Cerebellar nuclear complex (tissue), 1 donor: ENCODE measurements at regions not wholly inside any gene's neighbourhood (a gene's known extent, or its start where the extent isn't known, plus 50 kb on each side); places are given as distances from the start of the nearest gene placed in this dataset.

ENCODE experiments used
- DNase-seq, 2 experiments: peaks; one replicate each; lab custom pipeline; 2025; lab: John Stamatoyannopoulos, UW

DNA sequence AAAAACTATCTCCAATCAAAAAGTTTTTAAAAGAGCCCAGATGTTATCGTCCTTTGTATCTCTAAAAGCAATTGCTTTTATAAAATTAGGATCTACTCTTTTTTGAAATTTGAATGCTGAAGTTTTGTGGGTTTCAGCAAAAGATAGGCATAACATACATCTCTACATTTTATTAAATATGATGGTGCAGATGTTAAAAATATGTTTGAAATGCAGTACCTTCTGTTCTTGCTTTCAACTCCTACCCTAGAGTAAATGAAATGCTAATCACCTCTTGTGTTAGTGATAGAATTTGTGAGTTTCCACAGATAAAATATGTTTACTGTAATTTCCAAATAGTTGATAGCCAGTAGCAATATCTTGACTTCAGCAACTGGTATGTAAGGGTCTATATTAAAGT lies 95.7 kb upstream of the VPREB1 start:
- DNase-seq: no peak

DNA sequence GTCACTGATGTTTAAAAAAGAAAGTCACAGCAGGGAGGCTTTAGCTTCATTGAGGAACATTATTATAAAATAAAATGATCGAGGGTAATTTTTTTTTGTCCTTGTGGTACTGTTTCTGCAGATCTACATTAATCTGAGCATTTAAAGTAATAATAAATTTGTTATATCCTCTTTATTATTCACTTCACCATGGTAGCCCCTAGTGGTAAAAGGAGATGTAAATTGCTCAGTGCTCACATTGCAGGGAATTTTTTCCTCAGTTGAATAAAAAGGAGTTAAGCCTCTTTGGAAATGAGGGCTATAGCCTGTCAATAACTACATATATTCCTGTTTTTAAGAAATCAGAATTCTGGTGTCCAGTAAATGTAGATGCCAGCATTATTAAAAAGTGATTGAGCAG lies 99.7 kb upstream of the VPREB1 start:
- DNase-seq: no peak

DNA sequence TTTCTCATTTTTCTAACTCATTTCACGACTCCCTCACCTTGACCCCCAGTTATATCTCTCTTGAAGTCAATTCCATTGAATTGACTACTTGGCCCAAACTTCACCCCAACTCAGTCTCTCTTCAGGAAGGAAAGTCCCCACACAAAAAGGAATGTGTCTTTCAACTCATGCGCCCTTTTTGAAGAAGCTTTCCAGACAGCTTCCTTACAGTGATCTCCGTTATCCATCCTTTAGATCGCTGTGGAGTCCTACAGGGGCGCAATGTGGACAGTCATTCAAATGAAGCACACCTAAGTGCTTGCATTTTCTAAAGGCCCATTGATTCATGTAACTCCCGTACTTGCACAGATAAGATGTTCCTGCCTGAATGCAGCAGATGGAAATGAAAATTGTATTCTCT lies 101.1 kb upstream of the VPREB1 start:
- no peak for DNase-seq

DNA sequence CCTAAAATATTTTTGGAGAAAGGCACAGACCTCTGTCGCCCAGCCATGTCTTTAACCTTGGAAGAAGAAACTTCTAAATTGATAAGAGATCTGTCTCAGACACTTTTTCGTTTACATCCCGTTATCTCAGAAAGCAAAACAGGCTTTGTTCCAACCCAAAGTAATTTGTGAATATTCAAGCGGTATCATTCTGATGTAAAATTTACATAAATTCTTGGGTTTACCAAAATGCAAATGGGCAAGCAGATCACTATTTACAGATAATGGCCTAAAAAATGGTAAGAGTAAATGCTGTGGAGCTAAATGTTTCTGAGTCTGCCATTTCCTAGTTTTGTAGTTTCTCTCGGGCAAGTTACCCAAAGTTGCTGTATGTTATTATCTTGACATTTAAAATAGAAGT lies 101.9 kb upstream of the VPREB1 start:
- no peak for DNase-seq

GRCh38 chr22:22141771-22142591 lies 102.6 kb upstream of the VPREB1 start:
- no peak for DNase-seq

- no peak for DNase-seq
Measured at GRCh38 chr22:22141031-22141430, 103.6 kb upstream of the VPREB1 start.

GRCh38 chr22:22139364-22139763 lies 105.2 kb upstream of the VPREB1 start:
- no peak for DNase-seq

GRCh38 chr22:22138915-22139314 lies 105.7 kb upstream of the VPREB1 start:
- DNase-seq: no peak

- DNase-seq: no peak
Measured at GRCh38 chr22:22137891-22138290, 106.7 kb upstream of the VPREB1 start.

DNA sequence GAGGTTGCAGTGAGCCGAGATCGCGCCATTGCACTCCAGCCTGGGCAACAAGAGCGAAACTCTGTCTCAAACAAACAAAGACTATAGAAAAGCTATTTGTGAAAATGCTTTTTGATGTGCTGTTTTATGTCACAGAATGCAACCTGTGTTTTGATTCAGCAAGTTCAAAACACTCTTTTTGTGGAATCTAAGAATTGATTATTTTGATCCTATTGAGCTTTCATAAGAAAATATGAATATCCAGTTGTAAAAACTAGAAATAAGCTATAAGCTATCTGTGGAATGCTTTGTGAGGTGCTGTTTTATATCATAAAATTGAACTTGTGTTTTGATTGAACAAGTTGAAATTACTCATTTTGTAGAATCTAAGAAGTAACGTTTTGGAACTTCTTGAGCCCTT lies 110.7 kb upstream of the VPREB1 start:
- no peak for DNase-seq

DNA sequence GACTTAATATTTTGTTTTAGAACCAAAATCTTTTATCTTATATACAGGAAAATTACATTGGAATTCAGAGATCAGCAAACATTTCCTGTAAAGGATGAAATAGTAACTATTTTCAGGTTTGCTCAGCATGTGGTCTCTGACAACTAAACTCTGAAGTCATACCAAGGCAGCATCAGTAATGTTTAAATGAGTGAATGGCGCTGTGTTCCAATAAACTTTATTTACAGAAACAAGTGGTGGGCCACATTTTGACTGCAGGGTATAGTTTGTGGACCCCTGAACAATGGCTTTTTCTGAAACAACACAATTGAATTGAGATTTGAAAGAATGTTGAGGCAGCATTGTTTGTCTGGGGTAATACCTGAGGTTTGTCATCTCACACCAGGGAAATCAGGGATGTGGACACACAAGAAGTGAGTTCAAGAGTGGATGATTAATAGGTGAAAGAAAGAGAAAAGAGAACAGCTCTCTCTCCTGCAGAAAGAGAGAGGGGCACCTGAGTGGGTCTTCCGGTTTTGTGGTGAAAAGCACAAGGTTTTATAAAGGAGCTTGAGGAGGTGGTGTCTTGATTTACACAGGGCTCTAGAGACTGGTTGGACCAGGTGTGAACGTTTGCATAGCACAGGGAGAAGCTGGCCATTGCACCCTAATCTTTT lies 113.5 kb upstream of the VPREB1 start:
- DNase-seq: no peak

DNA sequence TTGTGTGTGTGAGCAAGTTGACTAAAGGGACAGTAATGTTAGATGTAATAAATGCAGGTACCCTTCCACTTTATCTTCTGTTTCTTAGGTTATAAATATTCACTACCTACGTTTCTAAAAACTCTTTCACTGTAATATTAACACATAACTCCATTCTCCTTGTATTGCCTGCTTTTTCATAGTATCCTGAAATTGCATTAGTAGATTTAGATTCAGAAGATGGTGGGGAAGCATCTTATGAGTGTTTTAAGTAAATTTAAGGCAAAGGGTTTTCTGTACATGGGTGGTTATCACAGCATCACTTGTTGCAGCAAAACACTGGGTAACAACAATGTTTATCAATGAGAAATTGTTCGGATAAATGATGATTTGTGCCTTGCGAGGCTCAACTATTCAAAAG lies 115.2 kb upstream of the VPREB1 start:
- no peak for DNase-seq

DNA sequence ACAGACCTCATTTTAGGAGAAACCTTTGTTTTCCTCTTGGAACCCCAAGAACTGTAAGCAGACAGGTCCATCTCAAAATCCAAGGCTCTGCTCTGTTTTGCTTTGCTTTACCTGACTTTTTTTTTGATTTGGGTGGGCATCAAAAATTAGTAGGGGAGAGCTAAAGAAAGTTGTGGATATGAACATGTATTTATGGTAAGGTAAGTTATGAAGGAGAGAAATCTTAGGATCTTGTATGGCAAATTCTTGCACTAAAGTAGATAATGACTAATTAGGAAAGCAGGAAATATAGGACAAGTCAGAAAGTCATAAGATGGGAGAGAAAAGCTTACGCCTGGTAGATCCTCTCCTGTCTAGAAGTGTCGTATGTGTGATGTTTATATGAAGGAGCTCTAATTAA lies 116.1 kb upstream of the VPREB1 start:
- DNase-seq: no peak

- no peak for DNase-seq
Measured at GRCh38 chr22:22127100-22127499, 117.5 kb upstream of the VPREB1 start.

GRCh38 chr22:22125579-22126468 lies 118.8 kb upstream of the VPREB1 start:
- no peak for DNase-seq

DNA sequence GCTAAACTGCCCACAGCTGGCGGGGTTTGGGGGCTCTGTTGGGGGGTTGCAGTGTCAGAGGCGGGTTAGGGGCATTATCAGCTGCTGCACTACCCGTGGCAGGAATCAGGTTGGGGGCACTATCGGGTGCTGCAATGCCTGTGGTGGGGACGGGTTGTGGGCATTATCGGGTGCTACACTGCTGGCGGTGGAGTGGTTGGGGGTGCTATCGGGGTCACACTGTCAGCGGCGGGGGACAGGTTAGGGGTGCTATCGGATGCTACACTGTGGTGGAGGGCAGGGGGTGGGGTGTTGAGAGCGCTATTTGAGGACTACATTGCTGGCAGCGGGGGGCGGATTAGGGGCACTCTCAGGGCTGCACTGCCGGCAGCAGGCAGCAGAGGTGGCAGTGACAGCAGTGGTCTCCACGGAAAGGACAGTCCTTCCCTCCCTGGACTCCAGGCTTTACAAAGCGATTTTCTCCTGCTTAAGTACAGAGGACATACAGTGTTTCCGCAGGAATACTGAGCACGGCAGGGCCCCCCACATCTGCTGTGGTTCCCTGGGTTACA lies 119.5 kb upstream of the VPREB1 start:
- DNase-seq: no peak

- DNase-seq: no peak
Measured at GRCh38 chr22:22124374-22124773, 120.2 kb upstream of the VPREB1 start.

DNA sequence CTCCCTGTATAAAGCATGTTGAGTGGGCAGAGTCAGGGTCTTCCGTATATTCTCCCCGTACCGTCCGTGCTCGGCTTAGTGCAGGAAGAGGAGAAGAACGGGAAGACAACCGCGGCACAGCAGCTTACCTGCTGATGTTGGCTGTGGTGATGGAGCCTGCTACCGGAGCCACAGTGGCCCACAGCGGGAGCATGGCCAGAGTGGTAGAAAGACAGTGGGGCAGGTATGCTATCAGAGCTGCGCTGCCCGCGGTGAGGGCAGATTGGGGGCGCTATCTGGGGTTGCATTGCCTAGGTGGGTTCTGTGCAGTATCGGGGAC lies 120.7 kb upstream of the VPREB1 start:
- DNase-seq: no peak

GRCh38 chr22:22123118-22123959 lies 121.2 kb upstream of the VPREB1 start:
- no peak for DNase-seq

- no peak for DNase-seq
Measured at GRCh38 chr22:22122348-22123117, 122.1 kb upstream of the VPREB1 start.

- DNase-seq: no peak
Measured at GRCh38 chr22:22121445-22121844, 123.1 kb upstream of the VPREB1 start.
